Activated T-helper 2 cell treated with anti-CD3 and anti-CD28 coated beads, Interferon-gamma antibody, Interleukin-2, Interleukin-4, amounts not matched to agents 10 μg/mL and 5 μg/mL and 100 μg/mL, durations not matched to agents 14 hours and 24 hours and 36 hours (primary cell): ENCODE measurements at regions not wholly inside any gene's neighbourhood (a gene's known extent, or its start where the extent isn't known, plus 50 kb on each side); places are given as distances from the start of the nearest gene placed in this dataset.
"Not testable (repeated sequence)": the region's sequence is repeated elsewhere in the genome, so short reads cannot be mapped to it uniquely, and the experiment has no call there.

Experiments used
- DNase-seq: peaks from one replicate; pipeline ENCODE4 v3.0.0; 2021; ENCODE audit warnings: low spot score
- H3K27ac Mint-ChIP-seq: one replicate; pipeline ENCODE4 v1.8.0; 2021; ENCODE audit warnings: mixed read lengths
- H3K27me3 Mint-ChIP-seq: one replicate; pipeline ENCODE4 v1.8.0; 2021; ENCODE audit warnings: low read depth, mixed read lengths
- H3K36me3 Mint-ChIP-seq: one replicate; pipeline ENCODE4 v1.8.0; 2021; ENCODE audit warnings: low read depth, mixed read lengths
- H3K4me1 Mint-ChIP-seq: one replicate; pipeline ENCODE4 v1.8.0; 2021; ENCODE audit warnings: low read depth, mixed read lengths
- H3K4me3 Mint-ChIP-seq: one replicate; pipeline ENCODE4 v1.8.0; 2021; ENCODE audit warnings: low read depth, mild to moderate bottlenecking, moderate library complexity, mixed read lengths
- H3K9me3 Mint-ChIP-seq: one replicate; pipeline ENCODE4 v1.8.0; 2021; ENCODE audit warnings: mixed read lengths
- intact Hi-C: fragments of 100-400 bp; cut with micrococcal nuclease; formaldehyde crosslinking; loops from one replicate; pipeline ENCODE4 v1.15.1; 2023

- H3K9me3 Mint-ChIP-seq, result no peaks in the 10 kb centered on the region
- H3K4me1 Mint-ChIP-seq, result no peaks in the 10 kb centered on the region
- H3K27ac Mint-ChIP-seq, result no peak overlapping the region
- H3K27me3 Mint-ChIP-seq, result no peaks in the 10 kb centered on the region
- H3K36me3 Mint-ChIP-seq, result no peaks in the 10 kb centered on the region
- no peak for DNase-seq
- no peak overlapping the region for H3K4me3 Mint-ChIP-seq
- intact Hi-C loops, result no loop called here
Measured at GRCh38 chr1:213409971-213410370, 358.9 kb downstream of the RPS6KC1 start.

- Mint-ChIP-seq H3K9me3 (no peaks in the 10 kb centered on the region), H3K4me3 (no peak overlapping the region)
Measured at GRCh38 chr1:213414346-213414745, 363.3 kb downstream of the RPS6KC1 start.

GRCh38 chr1:213414911-213415310, 363.9 kb downstream of the RPS6KC1 start:
- H3K27ac Mint-ChIP-seq, result no peak overlapping the region
- H3K27me3 Mint-ChIP-seq, result no peaks in the 10 kb centered on the region
- no peak overlapping the region for H3K4me3 Mint-ChIP-seq
- DNase-seq, result no peak
- H3K36me3 Mint-ChIP-seq, result no peaks in the 10 kb centered on the region
- no peaks in the 10 kb centered on the region for H3K4me1 Mint-ChIP-seq
- intact Hi-C loops, result no loop called here
- H3K9me3 Mint-ChIP-seq, result no peaks in the 10 kb centered on the region

More at GRCh38 chr1:213414346-213414745, 363.3 kb downstream of the RPS6KC1 start:
- H3K36me3 Mint-ChIP-seq, result no peaks in the 10 kb centered on the region
- H3K4me1 Mint-ChIP-seq, result no peaks in the 10 kb centered on the region
- DNase-seq, result no peak
- intact Hi-C loops, result no loop called here
- H3K27me3 Mint-ChIP-seq, result no peaks in the 10 kb centered on the region
- no peak overlapping the region for H3K27ac Mint-ChIP-seq

GRCh38 chr1:213415691-213416380, 364.8 kb downstream of the RPS6KC1 start:
- no peaks in the 10 kb centered on the region for H3K36me3 Mint-ChIP-seq
- intact Hi-C loops, result no loop called here

GRCh38 chr1:213416461-213417224, 365.6 kb downstream of the RPS6KC1 start:
- DNase-seq, result no peak
- H3K4me3 Mint-ChIP-seq, result no peak overlapping the region
- intact Hi-C loops, result no loop called here
- no peaks in the 10 kb centered on the region for H3K36me3 Mint-ChIP-seq
- no peak overlapping the region for H3K27ac Mint-ChIP-seq
- H3K9me3 Mint-ChIP-seq, result no peaks in the 10 kb centered on the region
- no peaks in the 10 kb centered on the region for H3K27me3 Mint-ChIP-seq
- H3K4me1 Mint-ChIP-seq, result no peaks in the 10 kb centered on the region

More at GRCh38 chr1:213415691-213416380, 364.8 kb downstream of the RPS6KC1 start:
- no peak for DNase-seq
- Mint-ChIP-seq H3K27ac (no peak overlapping the region), H3K9me3 (no peaks in the 10 kb centered on the region), H3K4me3 (no peak overlapping the region), H3K27me3 (no peaks in the 10 kb centered on the region), H3K4me1 (no peaks in the 10 kb centered on the region)

- Mint-ChIP-seq H3K36me3 (no peaks in the 10 kb centered on the region), H3K4me1 (no peaks in the 10 kb centered on the region), H3K4me3 (no peak overlapping the region), H3K27me3 (no peaks in the 10 kb centered on the region), H3K9me3 (no peaks in the 10 kb centered on the region), H3K27ac (no peak overlapping the region)
- DNase-seq, result no peak
- intact Hi-C loops, result no loop called here
Measured at GRCh38 chr1:213417225-213417820, 366.3 kb downstream of the RPS6KC1 start.

- DNase-seq, result no peak
- Mint-ChIP-seq H3K36me3 (no peaks in the 10 kb centered on the region), H3K4me1 (no peaks in the 10 kb centered on the region), H3K4me3 (no peak overlapping the region), H3K27me3 (no peaks in the 10 kb centered on the region), H3K27ac (no peak overlapping the region), H3K9me3 (no peaks in the 10 kb centered on the region)
- intact Hi-C loops, result no loop called here
Measured at GRCh38 chr1:213417846-213418245, 366.8 kb downstream of the RPS6KC1 start.

GRCh38 chr1:213418268-213419071, 367.4 kb downstream of the RPS6KC1 start:
- Mint-ChIP-seq H3K4me3 (no peak overlapping the region), H3K4me1 (no peaks in the 10 kb centered on the region), H3K27ac (no peak overlapping the region), H3K27me3 (no peaks in the 10 kb centered on the region), H3K36me3 (no peaks in the 10 kb centered on the region), H3K9me3 (no peaks in the 10 kb centered on the region)
- DNase-seq, result no peak
- intact Hi-C loops, result no loop called here

GRCh38 chr1:213419401-213420030, 368.5 kb downstream of the RPS6KC1 start:
- no peak for DNase-seq
- Mint-ChIP-seq H3K27ac (no peak overlapping the region), H3K4me3 (no peak overlapping the region), H3K27me3 (no peaks in the 10 kb centered on the region), H3K9me3 (no peaks in the 10 kb centered on the region), H3K4me1 (no peaks in the 10 kb centered on the region), H3K36me3 (no peaks in the 10 kb centered on the region)
- intact Hi-C loops, result no loop called here

- H3K27ac Mint-ChIP-seq, intact Hi-C loops, H3K4me1 Mint-ChIP-seq, H3K4me3 Mint-ChIP-seq, DNase-seq, H3K27me3 Mint-ChIP-seq, H3K36me3 Mint-ChIP-seq, H3K9me3 Mint-ChIP-seq: not testable (repeated sequence)
Measured at GRCh38 chr1:213421178-213421577, 370.1 kb downstream of the RPS6KC1 start.

- no peak for DNase-seq
- no peaks in the 10 kb centered on the region for H3K27me3 Mint-ChIP-seq
- H3K4me3 Mint-ChIP-seq, result no peak overlapping the region
- no peaks in the 10 kb centered on the region for H3K36me3 Mint-ChIP-seq
- H3K4me1 Mint-ChIP-seq, result no peaks in the 10 kb centered on the region
- H3K27ac Mint-ChIP-seq, result no peak overlapping the region
- no peaks in the 10 kb centered on the region for H3K9me3 Mint-ChIP-seq
- intact Hi-C loops, result no loop called here
Measured at GRCh38 chr1:213423041-213423440, 372.0 kb downstream of the RPS6KC1 start.

GRCh38 chr1:213423605-213424004, 372.6 kb downstream of the RPS6KC1 start:
- no peaks in the 10 kb centered on the region for H3K36me3 Mint-ChIP-seq
- H3K27me3 Mint-ChIP-seq, result no peaks in the 10 kb centered on the region
- H3K27ac Mint-ChIP-seq, result no peak overlapping the region
- intact Hi-C loops, result no loop called here
- no peaks in the 10 kb centered on the region for H3K4me1 Mint-ChIP-seq
- no peaks in the 10 kb centered on the region for H3K9me3 Mint-ChIP-seq
- no peak overlapping the region for H3K4me3 Mint-ChIP-seq
- DNase-seq, result no peak
